Endothelial cell (in vitro differentiated cells): ENCODE measurements at regions not wholly inside any gene's neighbourhood (a gene's known extent, or its start where the extent isn't known, plus 50 kb on each side); places are given as distances from the start of the nearest gene placed in this dataset.

ENCODE experiments used
- DNase-seq: peaks from one replicate; pipeline ENCODE4 v3.0.0; 2021; ENCODE audit warnings: low spot score
- H3K27ac Mint-ChIP-seq: one replicate; pipeline ENCODE4 v1.8.0; 2021; ENCODE audit warnings: mixed read lengths, inconsistent platforms; ENCODE audit not compliant: unreplicated experiment
- H3K27me3 Mint-ChIP-seq: one replicate; pipeline ENCODE4 v1.8.0; 2021; ENCODE audit warnings: mild to moderate bottlenecking, moderate library complexity, mixed read lengths, inconsistent platforms; ENCODE audit not compliant: unreplicated experiment
- H3K36me3 Mint-ChIP-seq: one replicate; pipeline ENCODE4 v1.8.0; 2021; ENCODE audit warnings: mild to moderate bottlenecking, low read depth, mixed read lengths, inconsistent platforms; ENCODE audit not compliant: unreplicated experiment
- H3K4me1 Mint-ChIP-seq: one replicate; pipeline ENCODE4 v1.8.0; 2021; ENCODE audit warnings: mild to moderate bottlenecking, mixed read lengths, inconsistent platforms; ENCODE audit not compliant: unreplicated experiment
- H3K4me3 Mint-ChIP-seq: one replicate; pipeline ENCODE4 v1.8.0; 2021; ENCODE audit warnings: mild to moderate bottlenecking, mixed read lengths, inconsistent platforms; ENCODE audit not compliant: unreplicated experiment
- H3K9me3 Mint-ChIP-seq: one replicate; pipeline ENCODE4 v1.8.0; 2021; ENCODE audit warnings: mixed read lengths, inconsistent platforms; ENCODE audit not compliant: unreplicated experiment
- TF ChIP-seq, protein P1 (sequence below): fragments of 200-600 bp; sonication (generic); IDR thresholded peaks from one replicate; pipeline ENCODE4 v1.5.0; 2021; ENCODE audit warnings: antibody characterized with exemption; ENCODE audit not compliant: unreplicated experiment

DNA sequence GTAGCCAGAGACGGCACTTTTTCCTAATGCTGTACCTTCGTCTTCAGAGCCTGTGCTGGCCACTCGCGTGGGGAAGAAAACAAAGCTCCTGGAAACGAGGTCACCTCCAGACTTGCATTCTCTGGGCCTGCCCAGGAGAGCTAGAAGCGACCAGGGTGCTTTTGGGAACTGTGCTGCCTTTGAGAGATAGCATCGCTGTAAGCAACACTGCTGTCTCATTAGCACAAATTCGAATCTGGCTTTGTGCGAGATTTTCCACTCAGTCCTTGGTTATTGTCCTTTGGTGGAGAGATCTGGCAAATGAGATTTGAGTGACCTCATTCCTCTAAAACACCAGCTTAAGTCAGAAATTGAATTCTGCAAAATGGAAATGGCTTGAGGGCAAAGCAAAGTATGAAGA, 66.1 kb upstream of the TLR3 start:
- Mint-ChIP-seq H3K36me3 (no peaks in the 10 kb centered on the region), H3K9me3 (no peaks in the 10 kb centered on the region), H3K27ac (no peak overlapping the region), H3K4me1 (no peaks in the 10 kb centered on the region), H3K27me3 (no peaks in the 10 kb centered on the region), H3K4me3 (no peak overlapping the region)
- TF ChIP-seq, protein P1, sequence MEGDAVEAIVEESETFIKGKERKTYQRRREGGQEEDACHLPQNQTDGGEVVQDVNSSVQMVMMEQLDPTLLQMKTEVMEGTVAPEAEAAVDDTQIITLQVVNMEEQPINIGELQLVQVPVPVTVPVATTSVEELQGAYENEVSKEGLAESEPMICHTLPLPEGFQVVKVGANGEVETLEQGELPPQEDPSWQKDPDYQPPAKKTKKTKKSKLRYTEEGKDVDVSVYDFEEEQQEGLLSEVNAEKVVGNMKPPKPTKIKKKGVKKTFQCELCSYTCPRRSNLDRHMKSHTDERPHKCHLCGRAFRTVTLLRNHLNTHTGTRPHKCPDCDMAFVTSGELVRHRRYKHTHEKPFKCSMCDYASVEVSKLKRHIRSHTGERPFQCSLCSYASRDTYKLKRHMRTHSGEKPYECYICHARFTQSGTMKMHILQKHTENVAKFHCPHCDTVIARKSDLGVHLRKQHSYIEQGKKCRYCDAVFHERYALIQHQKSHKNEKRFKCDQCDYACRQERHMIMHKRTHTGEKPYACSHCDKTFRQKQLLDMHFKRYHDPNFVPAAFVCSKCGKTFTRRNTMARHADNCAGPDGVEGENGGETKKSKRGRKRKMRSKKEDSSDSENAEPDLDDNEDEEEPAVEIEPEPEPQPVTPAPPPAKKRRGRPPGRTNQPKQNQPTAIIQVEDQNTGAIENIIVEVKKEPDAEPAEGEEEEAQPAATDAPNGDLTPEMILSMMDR, result no peak
- DNase-seq, result no peak

DNA sequence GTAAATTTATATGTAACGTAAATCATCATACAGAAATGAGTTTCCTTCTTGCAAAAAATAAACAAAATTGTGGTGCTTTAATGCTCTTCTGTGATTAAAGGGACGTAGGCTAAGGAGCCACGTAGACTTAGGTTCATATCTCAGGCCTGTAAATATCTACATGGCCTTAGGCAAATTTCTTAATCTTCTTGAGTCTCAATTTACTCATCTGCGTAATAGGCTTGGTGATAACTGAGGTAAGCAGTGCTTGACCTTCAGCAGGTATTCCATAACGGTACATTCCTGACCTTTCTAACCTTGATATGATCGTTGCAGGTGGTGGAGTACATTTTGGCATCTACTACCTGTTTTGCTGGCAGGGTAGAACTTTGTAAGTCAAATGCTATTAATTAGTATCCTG, 65.2 kb upstream of the TLR3 start:
- no peak overlapping the region for H3K27ac Mint-ChIP-seq
- no peaks in the 10 kb centered on the region for H3K9me3 Mint-ChIP-seq
- no peak for DNase-seq
- H3K27me3 Mint-ChIP-seq, result no peaks in the 10 kb centered on the region
- TF ChIP-seq, protein P1, result no peak
- no peaks in the 10 kb centered on the region for H3K36me3 Mint-ChIP-seq
- no peaks in the 10 kb centered on the region for H3K4me1 Mint-ChIP-seq
- no peak overlapping the region for H3K4me3 Mint-ChIP-seq

GRCh38 chr4:186008057-186008456, 60.9 kb upstream of the TLR3 start:
- Mint-ChIP-seq H3K27me3 (no peaks in the 10 kb centered on the region), H3K4me3 (no peak overlapping the region), H3K27ac (no peak overlapping the region), H3K36me3 (no peaks in the 10 kb centered on the region), H3K4me1 (no peaks in the 10 kb centered on the region), H3K9me3 (no peaks in the 10 kb centered on the region)
- TF ChIP-seq, protein P1, result no peak
- no peak for DNase-seq

DNA sequence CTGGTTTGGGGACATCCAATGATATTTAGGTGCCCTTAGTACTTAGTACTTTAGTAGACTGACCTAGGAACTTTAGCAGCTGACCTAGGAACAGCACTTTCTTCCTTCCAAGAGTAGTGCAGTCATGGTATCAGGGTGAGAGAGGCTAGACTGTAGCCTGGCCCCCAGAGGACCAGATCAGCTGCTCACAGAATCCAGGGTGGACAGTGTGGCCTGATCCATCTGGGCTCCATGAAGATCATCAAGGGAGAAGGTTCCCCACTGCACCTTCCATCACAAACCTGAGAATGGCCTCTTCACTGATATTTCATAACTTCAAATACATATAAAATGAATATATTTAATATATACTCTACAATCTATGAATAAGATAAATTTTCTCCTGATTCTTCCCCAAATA, 59.0 kb upstream of the TLR3 start:
- Mint-ChIP-seq H3K27ac (no peak overlapping the region), H3K9me3 (no peaks in the 10 kb centered on the region), H3K36me3 (no peaks in the 10 kb centered on the region), H3K27me3 (no peaks in the 10 kb centered on the region), H3K4me1 (no peaks in the 10 kb centered on the region), H3K4me3 (no peak overlapping the region)
- TF ChIP-seq, protein P1, result no peak
- no peak for DNase-seq

DNA sequence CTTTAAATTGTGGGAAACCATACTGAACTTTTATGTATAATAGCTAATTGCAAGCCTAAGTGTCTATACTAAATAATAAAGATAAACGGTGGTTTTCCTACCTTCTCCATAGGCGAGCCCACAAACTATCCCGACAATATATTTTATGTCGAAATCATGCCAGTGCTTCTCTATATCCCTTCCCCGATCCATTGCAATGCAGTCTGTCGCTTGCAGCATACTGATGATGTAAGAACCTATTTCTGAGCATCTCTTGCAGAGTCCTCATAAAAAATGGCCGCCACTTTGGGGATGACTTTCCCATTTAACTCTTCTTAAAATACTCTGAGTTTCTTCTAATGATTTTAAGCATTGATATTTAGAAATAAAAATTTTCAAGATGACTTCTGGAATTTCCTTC, 58.1 kb upstream of the TLR3 start:
- no peaks in the 10 kb centered on the region for H3K36me3 Mint-ChIP-seq
- H3K4me1 Mint-ChIP-seq, result no peaks in the 10 kb centered on the region
- no peak for DNase-seq
- TF ChIP-seq, protein P1, result no peak
- H3K9me3 Mint-ChIP-seq, result no peaks in the 10 kb centered on the region
- no peak overlapping the region for H3K4me3 Mint-ChIP-seq
- H3K27ac Mint-ChIP-seq, result no peak overlapping the region
- H3K27me3 Mint-ChIP-seq, result no peaks in the 10 kb centered on the region
